Fibroblast of lung (primary cell): ENCODE measurements at regions not wholly inside any gene's neighbourhood (a gene's known extent, or its start where the extent isn't known, plus 50 kb on each side); places are given as distances from the start of the nearest gene placed in this dataset.
"Not testable (repeated sequence)": the region's sequence is repeated elsewhere in the genome, so short reads cannot be mapped to it uniquely, and the experiment has no call there.

Experiments
- EZH2 ChIP-seq: IDR thresholded peaks from 2 replicates; pipeline ENCODE4 v1.5.1; 2012; ENCODE audit warnings: low read length, control low read depth, mild to moderate bottlenecking; ENCODE audit errors: missing control alignments
- TF ChIP-seq, protein P1 (sequence below), 2 donors: IDR thresholded peaks in 1 of 2; conservative IDR thresholded peaks in 1 of 2; 1 replicate in 1 of 2; 2 replicates in 1 of 2; pipeline ENCODE4 v1.5.1; 2011 to 2012; ENCODE audit warnings: low read length in 2 of 2, control low read depth in 1 of 2, inconsistent platforms in 1 of 2, low read depth in 1 of 2, mild to moderate bottlenecking in 1 of 2

DNA sequence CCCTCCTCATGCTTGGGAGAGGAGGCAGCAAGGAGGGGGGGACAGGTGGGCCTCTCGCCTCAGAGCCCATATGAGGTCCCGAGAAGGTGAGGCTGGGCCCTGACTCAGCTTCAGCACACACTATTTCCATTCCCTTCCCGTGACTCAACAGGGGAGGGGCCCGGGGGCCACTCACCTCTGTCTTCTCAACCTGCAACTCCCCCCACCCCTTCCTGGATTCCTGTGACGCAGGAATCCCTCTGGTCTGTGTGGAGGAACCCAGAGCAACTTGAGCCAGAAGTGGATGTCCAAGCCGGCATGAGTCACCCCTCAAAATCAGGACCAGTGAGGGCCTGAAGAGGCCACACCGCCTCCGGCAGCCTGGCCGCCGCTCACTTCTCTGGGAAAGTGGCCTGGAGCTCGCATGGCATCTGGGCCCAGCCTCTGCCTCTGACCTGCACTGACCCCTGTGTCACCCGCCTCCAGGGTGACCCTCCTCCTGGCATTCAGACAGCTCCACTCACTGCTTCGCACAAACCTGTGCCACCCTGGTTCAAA is 106.8 kb downstream of the TNFRSF13B start:
- TF ChIP-seq, protein P1, sequence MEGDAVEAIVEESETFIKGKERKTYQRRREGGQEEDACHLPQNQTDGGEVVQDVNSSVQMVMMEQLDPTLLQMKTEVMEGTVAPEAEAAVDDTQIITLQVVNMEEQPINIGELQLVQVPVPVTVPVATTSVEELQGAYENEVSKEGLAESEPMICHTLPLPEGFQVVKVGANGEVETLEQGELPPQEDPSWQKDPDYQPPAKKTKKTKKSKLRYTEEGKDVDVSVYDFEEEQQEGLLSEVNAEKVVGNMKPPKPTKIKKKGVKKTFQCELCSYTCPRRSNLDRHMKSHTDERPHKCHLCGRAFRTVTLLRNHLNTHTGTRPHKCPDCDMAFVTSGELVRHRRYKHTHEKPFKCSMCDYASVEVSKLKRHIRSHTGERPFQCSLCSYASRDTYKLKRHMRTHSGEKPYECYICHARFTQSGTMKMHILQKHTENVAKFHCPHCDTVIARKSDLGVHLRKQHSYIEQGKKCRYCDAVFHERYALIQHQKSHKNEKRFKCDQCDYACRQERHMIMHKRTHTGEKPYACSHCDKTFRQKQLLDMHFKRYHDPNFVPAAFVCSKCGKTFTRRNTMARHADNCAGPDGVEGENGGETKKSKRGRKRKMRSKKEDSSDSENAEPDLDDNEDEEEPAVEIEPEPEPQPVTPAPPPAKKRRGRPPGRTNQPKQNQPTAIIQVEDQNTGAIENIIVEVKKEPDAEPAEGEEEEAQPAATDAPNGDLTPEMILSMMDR (conservative IDR thresholded peaks at IDR 0.05 in 1 of 2, IDR thresholded peaks at IDR 0.05 in 1 of 2; ENCODE audit: low read depth in 1 of 2, low read length in 2 of 2) = not testable (repeated sequence)
- not testable (repeated sequence) for TF ChIP-seq EZH2
